ENCODE measurements at regions not wholly inside any gene's neighbourhood (a gene's known extent, or its start where the extent isn't known, plus 50 kb on each side); places are given as distances from the start of the nearest gene placed in this dataset.
"Not testable (repeated sequence)": the region's sequence is repeated elsewhere in the genome, so short reads cannot be mapped to it uniquely, and the experiment has no call there.

- no peak for DNase-seq (ENCODE audit: low read depth)
Measured at GRCh38 chr1:222066539-222066938, 324.6 kb upstream of the DUSP10 start.

DNA sequence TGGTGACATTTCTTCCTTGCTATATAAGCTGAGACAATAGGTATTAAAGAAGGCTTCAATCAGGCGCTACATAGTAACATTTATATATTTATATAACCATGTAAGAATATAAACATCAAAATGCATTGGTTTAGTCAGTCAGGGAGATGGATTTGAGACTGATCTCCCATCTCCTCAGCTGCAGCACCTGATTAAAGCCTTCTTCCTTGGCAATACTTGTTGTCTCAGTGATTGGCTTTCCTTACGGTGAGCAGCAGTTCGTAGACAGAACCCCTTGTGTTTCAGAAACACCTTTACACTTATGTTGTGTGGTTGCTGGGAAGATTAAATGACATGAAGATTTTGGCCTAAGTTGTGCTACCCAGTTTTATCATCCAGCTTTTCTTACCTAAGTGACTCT, 323.3 kb upstream of the DUSP10 start:
- no peak for DNase-seq (ENCODE audit: low read depth)

- DNase-seq (ENCODE audit: low read depth): peak; percentile 80
Measured at GRCh38 chr1:222064388-222065211, 322.7 kb upstream of the DUSP10 start.

- DNase-seq (ENCODE audit: low read depth): no peak
Measured at GRCh38 chr1:222062640-222063039, 320.8 kb upstream of the DUSP10 start.

GRCh38 chr1:222061711-222062359, 319.9 kb upstream of the DUSP10 start:
- peak; percentile 32 for DNase-seq (ENCODE audit: low read depth)

GRCh38 chr1:222060210-222060916, 318.5 kb upstream of the DUSP10 start:
- no peak for DNase-seq (ENCODE audit: low read depth)

GRCh38 chr1:222058249-222058648, 316.4 kb upstream of the DUSP10 start:
- no peak for DNase-seq (ENCODE audit: low read depth)

DNA sequence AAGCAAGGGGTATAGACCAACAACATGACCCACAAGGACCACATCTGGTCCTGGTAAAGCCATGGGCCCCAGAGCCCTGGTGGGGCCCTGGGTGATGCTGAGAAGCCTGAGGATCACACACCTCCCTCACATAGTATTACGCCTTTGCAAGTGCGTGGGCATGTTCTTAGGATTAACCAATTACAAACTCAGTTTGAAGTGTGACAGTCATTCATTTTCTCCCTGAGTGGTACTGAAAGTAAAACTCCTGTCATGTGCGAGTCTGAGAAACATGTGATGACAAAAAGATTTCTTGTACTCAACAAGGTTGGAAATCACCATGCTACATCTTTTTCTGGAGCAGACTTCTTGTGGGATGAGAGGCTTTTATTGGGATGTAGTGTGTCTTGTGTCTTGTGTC, 315.3 kb upstream of the DUSP10 start:
- no peak for DNase-seq (ENCODE audit: low read depth)

GRCh38 chr1:222054416-222054815, 312.5 kb upstream of the DUSP10 start:
- DNase-seq (ENCODE audit: low read depth): no peak

- peak; percentile 41 for DNase-seq (ENCODE audit: low read depth)
Measured at GRCh38 chr1:222053790-222054294, 312.0 kb upstream of the DUSP10 start.

GRCh38 chr1:222051311-222051710, 309.4 kb upstream of the DUSP10 start:
- peak; percentile 13 for DNase-seq (ENCODE audit: low read depth)

DNA sequence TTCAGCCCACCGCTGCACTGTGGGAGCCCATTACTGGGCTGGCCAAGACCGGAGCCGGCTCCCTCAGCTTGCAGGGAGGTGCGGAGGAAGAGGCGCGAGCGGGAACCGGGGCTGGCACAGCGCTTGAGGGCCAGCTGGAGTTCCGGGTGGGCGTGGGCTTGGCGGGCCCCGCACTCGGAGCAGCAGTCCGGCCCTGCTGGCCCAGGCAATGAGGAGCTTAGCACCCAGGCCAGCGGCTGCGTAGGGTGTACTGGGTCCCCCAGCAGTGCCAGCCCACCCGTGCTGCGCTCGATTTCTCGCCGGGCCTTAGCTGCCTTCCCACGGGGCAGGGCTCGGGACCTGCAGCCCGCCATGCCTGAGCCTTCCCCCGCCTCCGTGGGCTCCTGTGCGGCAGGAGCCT, 307.8 kb upstream of the DUSP10 start:
- DNase-seq (ENCODE audit: low read depth): not testable (repeated sequence)

- DNase-seq (ENCODE audit: low read depth): peak; percentile 81
Measured at GRCh38 chr1:222049176-222049575, 307.3 kb upstream of the DUSP10 start.

DNA sequence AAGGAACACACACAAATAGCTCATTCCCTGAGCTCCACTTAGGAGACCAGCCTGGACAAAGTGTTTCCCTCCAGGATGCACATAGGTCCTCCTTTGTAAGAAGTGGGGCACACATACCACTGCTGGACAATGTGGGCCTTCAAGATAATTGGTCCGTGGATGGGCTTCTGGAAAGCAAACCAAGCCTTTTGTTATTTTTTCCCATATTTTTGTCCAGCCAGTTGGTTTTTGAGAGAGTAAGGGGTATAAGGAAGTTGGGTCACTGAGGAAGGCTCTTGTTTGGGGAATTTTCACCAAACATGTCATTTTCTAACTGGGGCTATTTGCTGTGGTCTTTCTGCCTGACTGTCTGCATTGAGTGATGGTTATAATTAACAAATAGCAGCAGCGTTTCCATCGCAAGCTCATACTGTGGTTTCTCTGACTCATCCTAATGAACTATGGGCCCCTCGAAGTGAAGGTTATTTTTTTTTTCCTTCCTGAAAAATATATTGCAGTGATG, 306.3 kb upstream of the DUSP10 start:
- DNase-seq (ENCODE audit: low read depth): peak; percentile 91

DNA sequence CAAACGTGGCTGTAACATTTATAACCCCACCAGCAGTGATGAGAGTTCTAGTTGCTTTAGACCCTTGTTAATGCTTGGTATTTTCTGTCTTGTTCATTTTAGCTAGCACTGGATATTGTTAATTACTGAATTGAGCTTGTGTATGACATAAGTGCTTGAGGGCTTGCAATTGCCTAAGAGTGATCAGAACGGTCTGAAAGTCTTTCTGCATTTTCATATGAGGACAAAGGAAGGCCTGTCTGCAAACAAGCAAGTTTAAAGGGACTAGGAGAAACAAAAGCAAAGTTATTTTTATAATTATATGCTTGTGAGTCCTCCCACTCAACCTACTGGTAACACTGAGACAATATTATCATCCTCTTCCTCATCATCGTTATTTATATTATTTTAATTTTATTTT, 305.5 kb upstream of the DUSP10 start:
- DNase-seq (ENCODE audit: low read depth): peak; percentile 29

- no peak for DNase-seq (ENCODE audit: low read depth)
Measured at GRCh38 chr1:222046684-222047263, 304.9 kb upstream of the DUSP10 start.

- DNase-seq (ENCODE audit: low read depth): peak; percentile 29
Measured at GRCh38 chr1:222045786-222046185, 303.9 kb upstream of the DUSP10 start.

DNA sequence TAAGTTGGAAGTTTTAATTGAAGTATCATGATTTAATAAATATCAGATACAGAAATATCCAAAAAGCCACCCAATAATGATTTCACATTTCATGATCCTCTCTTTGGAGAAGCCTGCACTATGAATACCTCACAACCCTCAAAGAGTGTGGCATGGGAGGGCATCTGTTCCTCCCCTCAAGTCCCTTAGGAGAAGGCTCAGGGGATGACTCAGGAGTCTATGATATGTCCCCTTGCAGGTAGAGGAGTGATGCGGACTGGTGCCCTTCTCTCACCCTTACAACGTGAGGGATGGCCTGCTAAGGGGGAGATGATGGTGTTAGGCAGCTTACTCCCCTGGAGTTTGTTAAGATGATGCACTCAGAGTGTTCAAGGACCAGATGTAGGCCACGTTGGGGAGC, 303.3 kb upstream of the DUSP10 start:
- DNase-seq (ENCODE audit: low read depth): no peak

- DNase-seq (ENCODE audit: low read depth): peak; percentile 73
Measured at GRCh38 chr1:222043444-222044292, 301.8 kb upstream of the DUSP10 start.

DNA sequence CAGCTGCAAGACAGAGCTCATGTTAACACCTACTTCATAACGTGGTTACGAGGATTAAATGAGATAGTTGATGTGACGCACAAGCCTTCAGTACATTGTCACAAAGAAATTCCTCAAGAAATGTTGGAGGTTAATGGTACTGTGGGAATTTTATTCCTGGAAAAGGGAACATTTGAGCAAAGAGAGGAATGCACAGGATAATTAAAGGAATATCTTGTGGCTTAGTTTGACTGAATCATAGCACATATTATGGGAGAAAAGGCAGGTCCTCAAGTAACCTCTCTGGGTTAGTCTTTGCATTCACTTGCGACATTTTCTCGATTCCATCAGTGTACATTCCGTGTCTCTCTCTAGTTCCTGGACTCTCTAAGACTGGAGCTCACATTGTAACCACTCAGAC, 300.2 kb upstream of the DUSP10 start:
- peak; percentile 28 for DNase-seq (ENCODE audit: low read depth)

DNA sequence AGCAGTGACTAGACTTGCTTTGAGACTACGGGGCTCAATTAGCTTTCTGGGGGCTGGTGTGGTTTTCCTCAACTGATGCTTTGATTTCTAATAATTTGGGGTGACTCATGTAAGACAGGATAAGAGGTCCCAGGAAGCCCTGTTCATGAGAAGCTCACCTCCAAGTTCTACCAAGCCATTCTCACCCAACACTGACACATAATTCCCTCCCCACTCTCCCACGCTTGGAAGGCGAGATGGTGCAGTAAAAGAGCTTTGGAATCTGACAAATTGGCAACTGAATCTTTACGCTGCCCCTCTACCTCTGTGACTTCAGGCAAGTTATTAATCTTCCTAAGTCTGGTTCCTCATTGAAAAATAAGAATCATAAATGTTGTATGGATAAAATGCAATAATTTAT, 299.1 kb upstream of the DUSP10 start:
- DNase-seq (ENCODE audit: low read depth): no peak

Data from renal cortical epithelial cell (primary cell).